ENCODE measurements at regions not wholly inside any gene's neighbourhood (a gene's known extent, or its start where the extent isn't known, plus 50 kb on each side); places are given as distances from the start of the nearest gene placed in this dataset.

DNA sequence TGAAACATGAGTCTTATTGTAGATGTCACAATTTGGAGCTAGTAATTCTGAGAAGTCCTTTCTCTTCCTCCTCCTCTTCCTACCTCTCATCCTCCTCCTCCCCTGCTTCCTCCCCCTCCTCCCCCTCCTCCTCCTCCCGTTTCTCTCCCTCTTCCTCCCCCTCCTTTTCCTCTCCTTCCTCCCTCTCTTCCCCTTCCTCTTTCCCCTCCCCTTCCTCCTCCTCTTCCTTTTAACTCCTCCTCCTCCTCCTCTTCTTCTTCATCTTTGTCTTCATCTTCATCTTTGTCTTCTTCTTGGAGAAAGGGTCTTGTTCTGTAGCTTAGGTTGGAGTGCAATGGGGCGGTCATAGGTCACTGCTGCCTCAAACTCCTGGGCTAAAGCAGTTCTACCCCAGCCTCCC is 161.8 kb downstream of the PCDH7 start:
- Mint-ChIP-seq H3K27ac (peak overlapping the region; percentile 65), H3K4me3 (no peak overlapping the region), H3K9me3 (peaks cover 4% of the 10 kb centered on the region), H3K27me3 (no peaks in the 10 kb centered on the region), H3K36me3 (no peaks in the 10 kb centered on the region), H3K4me1 (no peaks in the 10 kb centered on the region)

DNA sequence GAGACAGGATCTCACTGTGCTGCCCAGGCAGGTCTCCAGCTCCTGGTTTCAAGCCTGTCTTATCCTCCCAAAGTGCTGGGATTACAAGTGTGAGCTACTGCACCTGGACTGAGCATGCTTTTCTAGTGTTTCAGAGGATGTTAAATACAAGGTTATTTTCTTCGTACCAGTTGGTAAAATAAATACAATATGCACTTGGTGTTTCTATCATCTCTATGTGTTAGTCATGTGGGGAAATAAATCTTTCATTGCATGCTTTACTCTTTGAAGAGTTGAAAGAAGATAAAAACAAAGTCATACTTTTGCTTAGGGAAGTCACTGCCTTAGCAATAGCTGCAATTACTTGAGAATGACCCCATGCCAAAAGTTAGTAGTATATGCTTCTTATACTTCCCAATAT is 162.3 kb downstream of the PCDH7 start:
- Mint-ChIP-seq H3K36me3 (no peaks in the 10 kb centered on the region), H3K27ac (no peak overlapping the region), H3K9me3 (peaks cover 4% of the 10 kb centered on the region), H3K4me1 (no peaks in the 10 kb centered on the region), H3K27me3 (no peaks in the 10 kb centered on the region), H3K4me3 (no peak overlapping the region)

DNA sequence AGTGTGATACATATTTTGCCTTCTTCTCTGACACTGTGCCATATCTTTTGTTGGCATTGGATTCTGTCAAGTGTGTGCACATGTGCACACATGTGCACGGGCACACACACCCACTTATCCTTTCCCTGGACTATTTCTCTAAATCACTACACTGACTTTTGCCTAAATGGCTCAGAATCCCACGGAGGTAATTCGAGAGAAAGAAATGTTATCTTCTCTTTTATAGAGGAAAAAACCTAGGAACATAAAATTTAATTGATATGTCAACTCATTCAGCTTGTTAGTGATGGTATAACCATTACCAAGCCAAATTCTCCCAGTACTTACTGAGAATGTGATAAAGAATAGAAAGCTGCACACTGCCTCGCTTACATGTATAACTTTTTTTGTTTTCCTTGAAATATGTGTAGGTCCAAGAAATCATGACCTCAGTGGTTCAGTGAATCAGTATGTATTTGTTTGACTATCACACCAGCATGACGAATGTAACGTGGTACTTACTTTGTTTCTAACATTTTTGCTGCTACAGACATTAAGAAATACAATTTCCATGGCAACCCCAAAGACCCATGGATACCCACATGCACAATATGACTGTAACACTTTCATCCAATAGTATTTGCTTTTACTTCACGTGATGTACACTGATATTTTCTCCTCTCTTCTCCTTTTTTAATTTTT is 163.0 kb downstream of the PCDH7 start:
- Mint-ChIP-seq H3K4me3 (no peak overlapping the region), H3K27me3 (no peaks in the 10 kb centered on the region), H3K9me3 (peaks cover 4% of the 10 kb centered on the region), H3K4me1 (no peaks in the 10 kb centered on the region), H3K36me3 (no peaks in the 10 kb centered on the region), H3K27ac (no peak overlapping the region)

DNA sequence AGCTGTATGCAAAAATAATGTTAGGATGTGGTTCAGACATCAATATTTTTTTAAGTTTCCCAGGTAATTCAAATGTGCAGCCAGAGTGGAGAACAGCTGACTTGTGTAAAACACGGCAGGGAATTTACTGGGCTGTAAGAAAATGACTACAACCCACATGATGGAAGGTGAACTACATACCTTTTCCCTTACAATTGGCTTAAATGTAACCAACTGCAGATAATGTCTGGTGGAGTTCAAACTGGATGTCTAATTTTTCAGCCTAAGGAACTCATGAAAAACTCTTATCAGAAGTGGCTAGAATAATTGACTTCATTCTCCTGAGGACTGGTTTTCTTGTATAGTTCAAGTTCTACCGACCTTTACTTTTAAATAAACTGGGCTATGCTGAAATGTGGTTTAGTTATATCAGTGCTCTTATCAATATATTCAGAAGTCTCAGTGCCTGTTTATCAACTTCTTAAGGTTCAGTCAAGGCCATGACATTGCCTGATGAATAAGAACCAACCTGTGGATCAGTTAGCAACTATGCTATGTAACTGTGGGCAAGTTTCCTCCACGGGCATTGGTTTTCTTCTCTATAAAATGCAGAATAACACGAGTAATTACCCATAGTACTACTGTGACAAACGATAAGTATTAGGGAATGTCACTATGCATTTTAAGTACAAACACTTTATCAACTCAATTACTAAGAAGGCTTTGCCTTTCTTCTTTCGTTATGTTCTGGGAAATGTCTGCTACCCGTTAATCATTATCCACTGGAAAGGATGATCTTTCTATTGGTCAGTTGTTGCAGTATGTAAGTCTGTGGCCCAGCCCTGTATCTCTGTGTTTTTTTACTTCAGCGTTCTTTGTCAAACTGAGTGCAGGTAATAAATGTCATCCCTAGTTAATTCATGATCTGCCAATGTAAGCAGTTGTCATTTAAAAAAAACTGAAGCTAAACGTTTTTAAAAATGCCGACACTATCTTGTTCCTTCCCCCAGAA is 181.6 kb downstream of the PCDH7 start:
- H3K9me3 Mint-ChIP-seq = no peaks in the 10 kb centered on the region
- H3K27me3 Mint-ChIP-seq = no peaks in the 10 kb centered on the region
- H3K4me1 Mint-ChIP-seq = no peaks in the 10 kb centered on the region
- no peak overlapping the region for H3K4me3 Mint-ChIP-seq
- no peak overlapping the region for H3K27ac Mint-ChIP-seq
- H3K36me3 Mint-ChIP-seq = no peaks in the 10 kb centered on the region

DNA sequence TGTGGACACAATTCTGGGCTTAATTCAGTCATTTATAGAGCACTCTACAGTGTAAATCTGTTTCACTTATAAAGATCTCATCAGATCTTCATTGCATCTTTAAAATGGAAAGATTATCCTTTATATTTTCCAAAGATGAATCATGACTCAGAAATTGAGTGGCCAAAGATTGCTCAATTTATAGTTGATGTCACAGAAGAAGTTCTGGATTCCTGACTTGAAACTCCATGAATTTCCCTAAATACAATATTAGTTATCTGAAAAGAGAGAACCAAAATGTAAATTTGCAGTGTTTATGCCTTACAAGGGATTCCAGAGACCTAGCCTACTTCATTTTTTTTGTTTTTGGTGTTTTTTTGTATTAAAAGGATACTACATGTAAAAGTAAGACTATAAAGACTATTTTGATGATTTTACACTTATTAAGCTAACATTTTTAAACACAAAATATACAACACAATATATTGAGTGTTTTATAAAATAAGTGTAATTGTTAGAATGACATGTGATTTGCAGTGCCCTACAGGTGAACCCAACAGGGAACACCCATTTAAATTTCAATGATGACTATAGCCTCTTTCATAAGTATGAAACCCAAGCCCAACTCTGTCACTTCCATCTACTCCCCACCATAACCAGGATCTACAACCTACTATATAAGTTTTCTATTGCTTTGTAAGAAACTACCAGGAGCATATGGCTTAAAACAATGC is 183.5 kb downstream of the PCDH7 start:
- H3K9me3 Mint-ChIP-seq = no peaks in the 10 kb centered on the region
- no peaks in the 10 kb centered on the region for H3K4me1 Mint-ChIP-seq
- no peaks in the 10 kb centered on the region for H3K36me3 Mint-ChIP-seq
- no peak overlapping the region for H3K27ac Mint-ChIP-seq
- H3K27me3 Mint-ChIP-seq = no peaks in the 10 kb centered on the region
- H3K4me3 Mint-ChIP-seq = no peak overlapping the region

DNA sequence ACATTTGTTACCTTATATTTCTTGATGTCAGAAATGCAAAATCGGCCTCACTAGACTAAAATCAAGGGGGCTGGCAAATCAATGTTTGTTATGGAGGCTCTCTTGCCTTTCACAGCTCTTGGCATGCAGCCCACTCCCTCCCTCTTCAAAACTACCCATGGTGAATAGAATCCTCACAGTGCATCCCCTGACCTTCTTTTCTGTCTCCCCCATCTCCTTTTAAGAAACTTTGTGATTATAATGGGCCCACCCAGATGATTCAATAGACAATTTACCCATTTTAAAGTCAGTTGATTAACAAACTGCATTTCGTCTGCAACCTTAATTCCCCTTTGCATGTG is 184.0 kb downstream of the PCDH7 start:
- Mint-ChIP-seq H3K4me3 (no peak overlapping the region), H3K27me3 (no peaks in the 10 kb centered on the region), H3K9me3 (no peaks in the 10 kb centered on the region), H3K4me1 (no peaks in the 10 kb centered on the region), H3K36me3 (no peaks in the 10 kb centered on the region), H3K27ac (no peak overlapping the region)

DNA sequence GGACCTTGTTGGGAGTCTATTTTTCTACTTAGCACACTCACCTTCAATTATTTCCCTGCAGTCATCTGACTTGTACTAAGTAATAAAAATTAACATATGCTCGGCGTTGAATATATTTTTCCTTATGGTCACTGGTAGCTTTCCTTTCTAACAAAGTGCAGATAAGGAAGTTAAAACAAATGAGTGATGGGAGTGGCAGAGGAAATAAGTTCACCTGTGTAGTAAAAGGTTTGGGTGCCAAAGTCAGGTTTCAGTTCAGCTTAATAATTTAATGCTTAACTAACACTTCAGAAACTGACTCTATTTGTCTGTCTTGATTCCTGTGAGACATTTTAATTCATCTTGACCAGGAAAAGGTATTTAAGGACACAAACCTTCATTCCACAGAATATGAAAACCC is 184.4 kb downstream of the PCDH7 start:
- Mint-ChIP-seq H3K27me3 (no peaks in the 10 kb centered on the region), H3K4me1 (no peaks in the 10 kb centered on the region), H3K27ac (no peak overlapping the region), H3K36me3 (no peaks in the 10 kb centered on the region), H3K9me3 (no peaks in the 10 kb centered on the region), H3K4me3 (no peak overlapping the region)

DNA sequence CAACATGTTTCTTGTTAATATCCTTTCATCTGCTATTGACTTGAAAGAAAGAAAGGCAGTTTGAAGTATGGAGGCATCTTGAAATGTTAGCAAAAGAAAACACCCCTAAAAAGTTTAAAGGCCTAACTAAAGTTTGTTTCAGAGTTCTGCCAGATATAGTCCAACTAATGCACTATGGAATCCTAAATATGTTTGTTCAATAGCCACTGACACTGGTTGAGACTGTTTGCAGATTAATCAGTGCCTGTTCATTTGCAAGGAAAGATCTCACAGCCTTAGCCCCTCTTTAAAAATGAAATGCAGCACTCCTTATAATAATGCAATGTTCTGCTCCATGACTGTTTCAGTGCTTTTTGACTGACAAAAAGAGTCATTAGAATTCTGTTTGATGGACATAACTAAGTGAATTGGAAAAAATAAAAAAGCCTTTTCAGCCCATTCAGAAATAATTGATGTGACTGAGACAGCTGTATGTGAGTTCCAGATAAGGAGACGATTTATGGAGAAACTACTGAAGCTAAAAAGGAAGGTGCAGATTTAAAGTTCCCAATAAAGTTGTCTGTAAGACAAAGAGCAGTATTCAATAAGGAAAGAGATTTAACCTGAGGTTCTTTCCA is 192.0 kb downstream of the PCDH7 start:
- Mint-ChIP-seq H3K4me1 (no peaks in the 10 kb centered on the region), H3K27me3 (no peaks in the 10 kb centered on the region), H3K27ac (no peak overlapping the region), H3K36me3 (no peaks in the 10 kb centered on the region), H3K4me3 (no peak overlapping the region), H3K9me3 (peaks cover 5% of the 10 kb centered on the region)

DNA sequence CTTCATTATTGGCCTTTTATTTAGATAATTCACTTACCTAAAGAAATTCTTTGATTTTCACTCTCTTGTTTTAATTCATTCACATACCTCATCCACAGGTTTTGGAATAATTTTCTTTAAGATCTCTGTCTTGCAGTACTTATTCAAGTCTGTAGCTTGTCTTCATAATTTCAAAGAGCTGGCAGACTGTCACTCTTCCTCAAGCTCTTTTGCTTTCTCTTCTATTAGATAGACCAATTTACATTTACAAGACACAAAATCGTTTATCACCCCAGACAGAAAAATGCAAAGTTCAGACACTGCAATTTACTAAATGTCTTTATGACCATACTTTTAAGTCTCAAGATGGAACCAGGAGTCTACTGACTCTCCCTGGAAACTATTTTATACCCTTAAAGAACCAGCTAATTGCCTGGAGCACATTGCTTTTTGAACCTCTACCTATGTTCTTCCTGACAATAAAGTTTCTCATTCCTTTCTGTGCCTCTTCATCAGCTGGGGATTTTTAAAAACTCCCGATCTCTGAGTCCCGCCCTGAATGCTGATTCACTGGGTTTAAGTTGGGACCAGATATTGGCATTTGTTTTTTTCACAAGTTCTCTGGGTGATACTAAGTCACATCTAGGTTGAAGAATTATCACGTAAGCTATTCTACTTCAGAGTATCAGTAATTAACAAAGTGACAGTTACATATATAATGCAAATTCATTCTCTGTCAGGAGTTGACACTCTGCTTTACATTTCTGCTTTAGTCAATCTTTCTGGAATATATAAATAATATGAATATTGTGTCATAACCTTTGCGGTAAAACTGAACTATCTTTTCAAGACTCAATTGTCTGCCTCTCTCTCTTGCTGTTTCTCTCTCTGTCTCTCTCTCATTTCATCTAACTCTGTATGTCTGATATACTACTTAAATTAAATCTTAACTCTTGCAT is 196.4 kb downstream of the PCDH7 start:
- Mint-ChIP-seq H3K4me1 (no peaks in the 10 kb centered on the region), H3K27ac (no peak overlapping the region), H3K4me3 (no peak overlapping the region), H3K36me3 (no peaks in the 10 kb centered on the region), H3K27me3 (no peaks in the 10 kb centered on the region), H3K9me3 (peaks cover 9% of the 10 kb centered on the region)

DNA sequence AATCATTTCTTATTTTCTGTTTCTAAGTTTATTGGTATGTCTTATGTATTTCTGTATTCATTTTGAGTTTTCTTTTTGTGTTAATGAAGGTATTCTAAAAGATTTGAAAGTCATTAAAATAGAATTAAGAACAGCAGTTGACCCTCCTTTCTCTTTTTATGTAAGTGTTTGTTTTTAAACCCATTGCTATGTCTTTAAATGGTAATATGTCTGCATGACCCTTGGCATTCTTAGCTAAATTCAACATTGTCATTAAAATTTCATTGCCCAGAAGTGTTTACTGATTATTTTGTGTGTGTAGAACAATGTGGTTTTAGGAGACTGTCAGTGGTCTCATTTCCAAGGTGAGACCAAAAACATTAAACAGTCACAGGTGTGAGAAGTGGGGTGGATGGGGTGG is 197.8 kb downstream of the PCDH7 start:
- Mint-ChIP-seq H3K4me1 (no peaks in the 10 kb centered on the region), H3K4me3 (no peak overlapping the region), H3K36me3 (no peaks in the 10 kb centered on the region), H3K27ac (no peak overlapping the region), H3K27me3 (no peaks in the 10 kb centered on the region), H3K9me3 (peaks cover 9% of the 10 kb centered on the region)

DNA sequence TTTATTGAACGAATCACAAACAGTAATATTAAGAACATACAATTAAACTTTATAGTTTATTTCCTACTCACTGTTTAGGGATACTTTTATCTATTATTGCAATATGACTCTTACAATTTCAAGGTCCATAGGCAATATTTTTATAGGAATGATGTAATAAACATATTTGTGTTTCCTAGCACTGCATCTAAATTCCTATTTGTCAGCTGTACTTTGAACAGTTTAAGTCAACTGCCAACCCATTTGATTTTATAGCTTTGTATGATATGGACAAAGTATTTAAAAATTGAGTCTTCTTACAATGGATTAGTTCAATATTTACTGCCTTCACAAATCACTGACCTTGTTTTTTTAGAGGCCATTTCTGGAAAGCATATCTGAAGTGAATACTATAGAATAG is 199.3 kb downstream of the PCDH7 start:
- H3K27ac Mint-ChIP-seq = no peak overlapping the region
- H3K4me3 Mint-ChIP-seq = no peak overlapping the region
- no peaks in the 10 kb centered on the region for H3K36me3 Mint-ChIP-seq
- H3K27me3 Mint-ChIP-seq = no peaks in the 10 kb centered on the region
- peaks cover 9% of the 10 kb centered on the region for H3K9me3 Mint-ChIP-seq
- H3K4me1 Mint-ChIP-seq = no peaks in the 10 kb centered on the region

DNA sequence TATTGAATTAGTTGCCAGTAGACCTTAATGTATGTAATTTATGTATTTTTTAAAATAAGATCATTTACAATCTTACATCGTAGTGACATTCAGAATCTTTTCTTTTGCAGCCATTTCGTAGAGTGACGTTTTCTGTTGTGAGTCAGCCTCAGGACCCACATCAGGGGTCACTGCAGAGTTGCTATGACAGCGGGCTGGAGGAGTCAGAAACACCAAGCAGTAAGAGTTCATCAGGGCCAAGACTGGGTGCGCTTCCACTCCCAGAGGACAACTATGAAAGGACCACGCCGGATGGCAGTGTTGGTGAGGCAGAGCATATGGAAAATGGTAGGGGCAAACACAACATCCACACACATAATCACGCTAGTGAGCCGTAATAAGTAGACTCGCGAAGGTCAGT is 199.9 kb downstream of the PCDH7 start:
- Mint-ChIP-seq H3K27ac (no peak overlapping the region), H3K27me3 (no peaks in the 10 kb centered on the region), H3K36me3 (no peaks in the 10 kb centered on the region), H3K4me3 (no peak overlapping the region), H3K9me3 (peaks cover 8% of the 10 kb centered on the region), H3K4me1 (no peaks in the 10 kb centered on the region)

DNA sequence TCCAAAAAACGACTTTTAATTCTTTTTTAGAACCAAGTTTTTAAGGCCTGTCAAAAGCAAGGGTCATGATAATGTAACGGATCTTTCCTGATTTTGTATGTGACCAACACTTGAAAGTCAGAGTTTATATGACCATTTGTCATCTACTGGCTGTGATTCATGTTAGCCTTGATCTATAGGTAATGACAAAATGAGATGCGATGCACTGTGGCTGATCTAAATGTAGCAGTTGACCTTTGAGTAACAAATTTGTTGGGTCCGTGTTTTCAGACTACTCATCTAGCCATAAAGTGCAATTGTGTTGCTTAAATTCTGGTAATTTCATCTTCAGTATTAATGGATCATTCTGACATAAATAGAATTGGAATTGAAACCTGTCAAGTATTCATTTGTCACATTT is 202.5 kb downstream of the PCDH7 start:
- Mint-ChIP-seq H3K36me3 (no peaks in the 10 kb centered on the region), H3K4me1 (no peaks in the 10 kb centered on the region), H3K27me3 (no peaks in the 10 kb centered on the region), H3K27ac (no peak overlapping the region), H3K4me3 (no peak overlapping the region), H3K9me3 (peaks cover 4% of the 10 kb centered on the region)

DNA sequence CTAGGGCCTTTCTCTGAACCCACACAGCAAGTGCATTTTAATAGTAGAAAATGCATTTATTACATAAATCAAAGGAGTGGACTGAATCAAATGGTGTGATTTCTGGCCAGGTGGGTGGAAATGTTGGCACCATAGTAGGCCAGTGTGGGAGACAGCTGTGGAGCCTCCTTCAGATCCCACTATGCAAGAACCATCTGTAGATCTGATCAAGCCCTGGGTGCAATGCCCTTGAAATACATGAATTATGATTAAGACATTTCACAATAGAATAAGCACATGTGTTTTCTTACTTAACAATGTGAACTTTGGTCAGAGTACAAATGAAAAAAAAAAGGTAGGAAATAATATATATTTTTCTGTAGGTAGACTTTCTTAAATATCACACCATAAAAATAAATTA is 204.3 kb downstream of the PCDH7 start:
- Mint-ChIP-seq H3K27me3 (no peaks in the 10 kb centered on the region), H3K9me3 (no peaks in the 10 kb centered on the region), H3K27ac (no peak overlapping the region), H3K4me3 (no peak overlapping the region), H3K4me1 (no peaks in the 10 kb centered on the region), H3K36me3 (no peaks in the 10 kb centered on the region)

DNA sequence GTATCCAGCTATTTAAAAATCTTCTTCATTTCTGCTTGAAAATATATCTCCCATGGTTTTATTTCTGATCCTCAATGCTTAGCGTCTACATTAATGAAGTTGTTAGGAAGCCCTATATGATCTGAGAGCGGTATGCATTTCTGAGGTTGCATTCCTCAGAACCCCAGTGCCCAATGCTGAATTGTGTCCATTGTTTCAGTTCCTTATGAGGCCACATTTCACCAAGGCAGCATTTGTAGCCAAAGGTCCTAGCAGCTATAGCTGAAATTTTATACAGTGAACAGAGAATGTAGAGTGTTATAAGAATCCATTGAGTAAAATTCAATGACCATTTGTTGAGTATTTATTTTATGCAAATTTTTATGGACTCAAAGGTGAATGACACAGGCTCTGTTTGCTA is 209.5 kb downstream of the PCDH7 start:
- Mint-ChIP-seq H3K36me3 (no peaks in the 10 kb centered on the region), H3K27ac (no peak overlapping the region), H3K9me3 (peaks cover 7% of the 10 kb centered on the region), H3K4me1 (no peaks in the 10 kb centered on the region), H3K4me3 (no peak overlapping the region), H3K27me3 (no peaks in the 10 kb centered on the region)

Data from activated naive CD4-positive, alpha-beta T cell treated with anti-CD3 and anti-CD28 coated beads, Interleukin-2, amount 50 U/mL, for 24 hours (primary cell).